Testis (tissue), 2 donors: ENCODE measurements at regions not wholly inside any gene's neighbourhood (a gene's known extent, or its start where the extent isn't known, plus 50 kb on each side); places are given as distances from the start of the nearest gene placed in this dataset.

Experiments used
- POLR2A ChIP-seq: fragments of 450-650 bp; IDR thresholded peaks from one replicate; pipeline ENCODE4 v1.6.1; 2017; ENCODE audit warnings: antibody characterized with exemption, mild to moderate bottlenecking, moderate library complexity
- TF ChIP-seq, protein P1 (sequence below), 3 experiments: fragments of 450-650 bp in 2 of 3; fragments of 200-600 bp in 1 of 3; sonication (generic) in 1 of 3; IDR thresholded peaks; one replicate each; pipeline ENCODE4 v1.5.1; 2016 to 2019; ENCODE audit warnings: antibody characterized with exemption in 3 of 3, mild to moderate bottlenecking in 2 of 3, moderate library complexity in 1 of 3

DNA sequence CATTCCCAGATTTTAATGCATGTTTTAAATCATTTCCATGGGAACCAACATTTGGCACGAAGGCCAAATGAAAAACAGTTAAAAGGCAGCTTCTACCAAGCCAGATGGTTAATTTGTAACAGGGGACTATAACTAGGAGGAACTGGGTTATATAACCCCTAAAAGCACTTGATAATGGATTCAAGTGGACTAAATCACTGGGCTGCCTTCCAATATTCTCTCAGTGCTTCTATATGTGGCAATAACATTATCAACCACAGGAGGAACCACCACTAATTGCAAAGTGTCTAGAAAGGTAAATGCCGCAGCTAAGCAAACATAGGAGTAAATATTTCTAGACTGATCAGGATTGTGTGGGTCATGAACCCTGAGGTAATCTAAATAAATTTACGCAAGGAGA, 391.5 kb downstream of the UBE2NL start:
- TF ChIP-seq POLR2A = no peak
- TF ChIP-seq, protein P1, sequence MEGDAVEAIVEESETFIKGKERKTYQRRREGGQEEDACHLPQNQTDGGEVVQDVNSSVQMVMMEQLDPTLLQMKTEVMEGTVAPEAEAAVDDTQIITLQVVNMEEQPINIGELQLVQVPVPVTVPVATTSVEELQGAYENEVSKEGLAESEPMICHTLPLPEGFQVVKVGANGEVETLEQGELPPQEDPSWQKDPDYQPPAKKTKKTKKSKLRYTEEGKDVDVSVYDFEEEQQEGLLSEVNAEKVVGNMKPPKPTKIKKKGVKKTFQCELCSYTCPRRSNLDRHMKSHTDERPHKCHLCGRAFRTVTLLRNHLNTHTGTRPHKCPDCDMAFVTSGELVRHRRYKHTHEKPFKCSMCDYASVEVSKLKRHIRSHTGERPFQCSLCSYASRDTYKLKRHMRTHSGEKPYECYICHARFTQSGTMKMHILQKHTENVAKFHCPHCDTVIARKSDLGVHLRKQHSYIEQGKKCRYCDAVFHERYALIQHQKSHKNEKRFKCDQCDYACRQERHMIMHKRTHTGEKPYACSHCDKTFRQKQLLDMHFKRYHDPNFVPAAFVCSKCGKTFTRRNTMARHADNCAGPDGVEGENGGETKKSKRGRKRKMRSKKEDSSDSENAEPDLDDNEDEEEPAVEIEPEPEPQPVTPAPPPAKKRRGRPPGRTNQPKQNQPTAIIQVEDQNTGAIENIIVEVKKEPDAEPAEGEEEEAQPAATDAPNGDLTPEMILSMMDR (IDR thresholded peaks at IDR 0.05) = no peak
